Thoracic aorta (tissue), 2 donors: ENCODE measurements at regions not wholly inside any gene's neighbourhood (a gene's known extent, or its start where the extent isn't known, plus 50 kb on each side); places are given as distances from the start of the nearest gene placed in this dataset.

Experiments used
- ATAC-seq: fragments of 150-250 bp; one replicate; pipeline ENCODE4 v1.8.0; 2017; ENCODE audit warnings: low read depth; ENCODE audit not compliant: insufficient number of reproducible peaks, low FRiP score
- DNase-seq: peaks from one replicate; pipeline ENCODE4 v3.0.0-alpha.2; 2020; ENCODE audit warnings: low spot score
- H3K27ac ChIP-seq, 2 donors: fragments of 200-600 bp; sonication (generic); 1 replicate in 1 of 2; 2 replicates in 1 of 2; pipeline ENCODE4 v1.5.1; 2016; ENCODE audit warnings: mild to moderate bottlenecking in 2 of 2, moderate library complexity in 2 of 2
- H3K27me3 ChIP-seq: fragments of 200-600 bp; sonication (generic); replicated peaks from 2 replicates; pipeline ENCODE4 v1.6.0; 2016; ENCODE audit warnings: mild to moderate bottlenecking; ENCODE audit not compliant: insufficient read depth
- H3K36me3 ChIP-seq: fragments of 200-600 bp; sonication (generic); one replicate; pipeline ENCODE4 v1.5.1; 2016
- H3K4me1 ChIP-seq, 2 donors: fragments of 200-600 bp; sonication (generic); 1 replicate in 1 of 2; 2 replicates in 1 of 2; pipeline versions ENCODE4 v1.5.1 to v1.6.0; 2016; ENCODE audit warnings: low read depth in 2 of 2, mild to moderate bottlenecking in 1 of 2; ENCODE audit not compliant: control insufficient read depth in 1 of 2
- H3K4me3 ChIP-seq: fragments of 200-600 bp; sonication (generic); 2 replicates; pipeline ENCODE4 v1.5.1; 2016; ENCODE audit warnings: mild to moderate bottlenecking
- H3K9me3 ChIP-seq: fragments of 200-600 bp; sonication (generic); 2 replicates; pipeline ENCODE4 v1.5.1; 2016
- TF ChIP-seq, protein P1 (sequence below): fragments of 200-600 bp; sonication (generic); IDR thresholded peaks from one replicate; pipeline ENCODE4 v1.5.1; 2019; ENCODE audit warnings: antibody characterized with exemption

GRCh38 chr12:84507956-84508850 is 404.4 kb downstream of the SLC6A15 start:
- no peak overlapping the region for H3K27ac ChIP-seq
- H3K4me1 ChIP-seq = no peaks in the 10 kb centered on the region
- ATAC-seq = peak; percentile 78
- no peaks in the 10 kb centered on the region for H3K27me3 ChIP-seq
- no peak for DNase-seq
- H3K9me3 ChIP-seq = no peaks in the 10 kb centered on the region
- H3K36me3 ChIP-seq = no peaks in the 10 kb centered on the region
- TF ChIP-seq, protein P1, sequence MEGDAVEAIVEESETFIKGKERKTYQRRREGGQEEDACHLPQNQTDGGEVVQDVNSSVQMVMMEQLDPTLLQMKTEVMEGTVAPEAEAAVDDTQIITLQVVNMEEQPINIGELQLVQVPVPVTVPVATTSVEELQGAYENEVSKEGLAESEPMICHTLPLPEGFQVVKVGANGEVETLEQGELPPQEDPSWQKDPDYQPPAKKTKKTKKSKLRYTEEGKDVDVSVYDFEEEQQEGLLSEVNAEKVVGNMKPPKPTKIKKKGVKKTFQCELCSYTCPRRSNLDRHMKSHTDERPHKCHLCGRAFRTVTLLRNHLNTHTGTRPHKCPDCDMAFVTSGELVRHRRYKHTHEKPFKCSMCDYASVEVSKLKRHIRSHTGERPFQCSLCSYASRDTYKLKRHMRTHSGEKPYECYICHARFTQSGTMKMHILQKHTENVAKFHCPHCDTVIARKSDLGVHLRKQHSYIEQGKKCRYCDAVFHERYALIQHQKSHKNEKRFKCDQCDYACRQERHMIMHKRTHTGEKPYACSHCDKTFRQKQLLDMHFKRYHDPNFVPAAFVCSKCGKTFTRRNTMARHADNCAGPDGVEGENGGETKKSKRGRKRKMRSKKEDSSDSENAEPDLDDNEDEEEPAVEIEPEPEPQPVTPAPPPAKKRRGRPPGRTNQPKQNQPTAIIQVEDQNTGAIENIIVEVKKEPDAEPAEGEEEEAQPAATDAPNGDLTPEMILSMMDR = peak; percentile 22
- no peak overlapping the region for H3K4me3 ChIP-seq

GRCh38 chr12:84506282-84506681 is 406.3 kb downstream of the SLC6A15 start:
- ATAC-seq = no peak
- Histone ChIP-seq H3K4me3 (no peak overlapping the region), H3K9me3 (no peaks in the 10 kb centered on the region), H3K27me3 (no peaks in the 10 kb centered on the region), H3K36me3 (no peaks in the 10 kb centered on the region), H3K4me1 (no peaks in the 10 kb centered on the region), H3K27ac (no peak overlapping the region)
- no peak for DNase-seq
- TF ChIP-seq, protein P1 = no peak

DNA sequence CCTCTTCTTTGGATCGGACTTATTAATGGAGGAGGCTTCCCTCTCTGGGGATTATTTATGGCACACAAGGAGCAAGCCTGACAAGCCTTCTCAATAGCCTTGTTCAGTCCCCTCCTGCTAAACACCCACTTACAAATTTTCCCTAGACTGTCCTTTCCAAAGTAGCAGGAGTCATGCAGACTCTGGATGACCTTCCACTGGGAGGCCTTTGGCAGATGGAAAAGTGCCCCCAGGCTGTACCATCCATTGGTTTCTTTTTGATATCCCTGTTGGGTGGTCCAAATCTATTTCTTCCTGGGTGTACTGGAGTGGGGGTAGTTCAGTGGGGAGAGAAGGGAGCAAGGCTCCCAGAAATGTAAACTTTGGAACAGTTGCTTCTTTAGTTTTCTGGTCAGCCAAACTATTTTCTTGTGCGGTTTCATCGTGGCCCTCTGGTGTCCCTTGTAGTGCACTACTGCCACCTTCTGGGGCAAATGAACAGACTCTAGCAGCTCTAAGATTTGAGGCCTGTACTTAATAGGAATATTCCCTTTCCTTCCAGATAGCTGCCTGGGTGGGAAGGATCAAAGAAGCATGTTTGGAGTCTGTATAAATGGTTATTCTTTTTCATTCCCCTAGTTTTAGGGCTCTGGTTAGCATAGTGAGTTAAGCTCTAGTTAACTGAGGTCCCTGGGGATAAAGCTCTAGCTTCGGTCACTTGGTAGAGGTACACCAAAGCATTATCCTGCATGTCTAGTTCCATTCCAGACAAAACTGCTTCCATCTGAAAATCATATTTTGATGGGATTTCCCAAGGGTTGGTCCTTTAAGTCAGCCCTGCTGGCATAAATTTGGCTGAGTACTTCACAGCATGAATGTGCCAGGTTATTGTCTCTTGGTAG is 409.5 kb downstream of the SLC6A15 start:
- no peak overlapping the region for H3K27ac ChIP-seq
- no peaks in the 10 kb centered on the region for H3K4me1 ChIP-seq
- no peak for ATAC-seq
- H3K4me3 ChIP-seq = no peak overlapping the region
- H3K27me3 ChIP-seq = no peaks in the 10 kb centered on the region
- H3K9me3 ChIP-seq = no peaks in the 10 kb centered on the region
- TF ChIP-seq, protein P1 = no peak
- no peak for DNase-seq
- H3K36me3 ChIP-seq = no peaks in the 10 kb centered on the region

DNA sequence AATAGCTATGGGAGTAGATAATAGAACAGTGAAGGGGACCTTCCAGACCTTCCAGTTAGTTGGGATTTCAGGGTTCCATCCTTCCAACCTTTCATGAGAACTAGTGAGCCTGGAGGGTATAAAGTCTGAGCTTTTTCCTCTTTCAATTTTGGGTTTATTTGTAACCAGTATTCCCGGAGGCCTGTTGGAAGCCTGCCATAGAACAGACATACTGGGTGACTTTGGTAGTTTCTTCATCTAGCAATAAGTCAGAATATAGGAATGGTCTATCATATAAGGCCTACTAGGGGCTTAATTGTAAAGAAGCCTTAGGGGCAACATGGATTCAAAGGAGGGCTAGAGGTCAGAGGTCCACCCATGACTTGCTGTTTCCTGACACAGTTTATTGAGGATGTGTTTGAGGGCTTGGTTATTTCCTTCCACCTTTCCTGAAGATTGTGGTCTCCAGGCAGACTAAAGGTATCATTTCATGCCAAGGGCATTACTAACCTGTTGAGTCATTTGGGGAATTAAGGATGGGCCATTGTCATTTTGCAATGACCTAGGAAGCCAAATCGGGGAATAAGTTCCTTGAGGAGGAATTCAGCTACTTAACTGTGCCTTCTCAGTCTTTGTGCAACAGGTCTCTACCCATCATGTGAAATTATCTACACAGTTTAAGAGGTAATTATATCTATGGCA is 410.3 kb downstream of the SLC6A15 start:
- TF ChIP-seq, protein P1 = no peak
- Histone ChIP-seq H3K4me1 (no peaks in the 10 kb centered on the region), H3K4me3 (no peak overlapping the region), H3K9me3 (no peaks in the 10 kb centered on the region), H3K36me3 (no peaks in the 10 kb centered on the region), H3K27ac (no peak overlapping the region), H3K27me3 (no peaks in the 10 kb centered on the region)
- ATAC-seq = no peak
- DNase-seq = no peak
